ENCODE measurements at regions not wholly inside any gene's neighbourhood (a gene's known extent, or its start where the extent isn't known, plus 50 kb on each side); places are given as distances from the start of the nearest gene placed in this dataset.
"Not testable (repeated sequence)": the region's sequence is repeated elsewhere in the genome, so short reads cannot be mapped to it uniquely, and the experiment has no call there.

DNA sequence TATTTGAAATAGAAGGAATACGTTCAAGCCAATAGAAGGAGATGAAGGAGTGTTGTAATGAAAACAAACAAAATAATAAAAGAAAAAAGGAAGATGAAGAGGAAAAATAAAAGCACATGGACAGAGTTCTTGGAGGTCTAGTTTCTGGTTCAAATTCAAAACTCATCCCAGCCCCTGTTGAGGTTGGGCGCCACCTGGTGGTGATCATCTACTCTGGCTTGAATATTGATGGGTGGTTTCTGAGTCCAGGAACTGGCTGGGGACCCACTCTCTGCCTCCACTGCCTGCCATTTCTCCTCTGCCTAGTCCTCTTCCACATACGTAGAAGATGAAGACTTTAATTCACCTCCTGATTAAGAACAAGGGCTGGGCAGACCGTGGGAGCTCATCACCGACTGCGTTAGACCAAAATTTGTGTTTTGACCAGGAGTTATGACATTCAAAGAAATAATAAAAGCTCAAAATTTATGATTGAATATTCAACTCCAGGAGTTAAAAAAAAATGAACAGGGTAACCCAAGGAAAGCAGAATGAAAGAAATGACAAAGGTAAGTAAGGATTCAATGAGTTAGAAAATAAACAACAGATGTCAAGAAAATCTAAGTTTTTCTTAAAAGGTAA is 99.0 kb upstream of the SLC1A3 start:
- no peak for FAIRE-seq

DNA sequence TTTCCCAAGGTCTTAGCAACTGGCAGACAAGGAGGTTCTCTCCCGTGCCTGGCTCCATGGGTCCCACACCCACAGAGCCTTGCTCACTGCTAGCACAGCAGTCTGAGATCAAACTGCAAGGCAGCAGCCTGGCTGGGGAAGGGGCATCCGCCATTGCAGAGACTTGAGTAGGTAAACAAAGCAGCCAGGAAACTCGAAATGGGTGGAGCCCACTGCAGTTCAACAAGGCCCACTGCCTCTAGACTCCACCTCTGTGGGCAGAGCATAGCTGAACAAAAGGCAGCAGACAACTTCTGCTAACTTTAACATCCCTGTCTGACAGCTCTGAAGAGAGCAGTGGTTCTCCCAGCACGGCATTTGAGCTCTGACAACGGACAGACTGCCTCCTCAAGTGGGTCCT is 98.1 kb upstream of the SLC1A3 start:
- ATAC-seq; DNase-seq (ENCODE audit: low read depth in 1 of 2, low spot score in 1 of 2); FAIRE-seq; POLR2A ChIA-PET; H3K9me3 ChIP-seq; H3K4me3 ChIP-seq; H3K4me2 ChIP-seq; H3K27ac ChIP-seq; H3K4me1 ChIP-seq: not testable (repeated sequence)
- WGBS (ENCODE audit: missing lambda C conversion rate) = 0% methylated on average over 5 of the region's 5 CpGs
- CTCF ChIA-PET = interaction anchor here (1.1 to 1.5 kb wide), 3 partner anchors 86 to 243 kb away, joined by 4 to 8 read pairs (median 4); no protein-coding TSS in a partner anchor

More for the DNA sequence above, 99.0 kb upstream of the SLC1A3 start:
- H3K4me3 ChIP-seq = no peak overlapping the region
- WGBS (ENCODE audit: missing lambda C conversion rate) = 19% methylated on average over 6 of the region's 6 CpGs
- no peak for TF ChIP-seq HEYL (CRISPR knock-in tag; IDR thresholded peaks at IDR 0.05)
- peak; percentile 64 for TF ChIP-seq RAD21 (conservative IDR thresholded peaks at IDR 0.05 in 1 of 2, IDR thresholded peaks at IDR 0.05 in 1 of 2)
- TF ChIP-seq SMC3 (IDR thresholded peaks at IDR 0.05) = peak; percentile 85
- TF ChIP-seq, protein P1, sequence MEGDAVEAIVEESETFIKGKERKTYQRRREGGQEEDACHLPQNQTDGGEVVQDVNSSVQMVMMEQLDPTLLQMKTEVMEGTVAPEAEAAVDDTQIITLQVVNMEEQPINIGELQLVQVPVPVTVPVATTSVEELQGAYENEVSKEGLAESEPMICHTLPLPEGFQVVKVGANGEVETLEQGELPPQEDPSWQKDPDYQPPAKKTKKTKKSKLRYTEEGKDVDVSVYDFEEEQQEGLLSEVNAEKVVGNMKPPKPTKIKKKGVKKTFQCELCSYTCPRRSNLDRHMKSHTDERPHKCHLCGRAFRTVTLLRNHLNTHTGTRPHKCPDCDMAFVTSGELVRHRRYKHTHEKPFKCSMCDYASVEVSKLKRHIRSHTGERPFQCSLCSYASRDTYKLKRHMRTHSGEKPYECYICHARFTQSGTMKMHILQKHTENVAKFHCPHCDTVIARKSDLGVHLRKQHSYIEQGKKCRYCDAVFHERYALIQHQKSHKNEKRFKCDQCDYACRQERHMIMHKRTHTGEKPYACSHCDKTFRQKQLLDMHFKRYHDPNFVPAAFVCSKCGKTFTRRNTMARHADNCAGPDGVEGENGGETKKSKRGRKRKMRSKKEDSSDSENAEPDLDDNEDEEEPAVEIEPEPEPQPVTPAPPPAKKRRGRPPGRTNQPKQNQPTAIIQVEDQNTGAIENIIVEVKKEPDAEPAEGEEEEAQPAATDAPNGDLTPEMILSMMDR (IDR thresholded peaks at IDR 0.05) = peak; percentile 84
- TF ChIP-seq, protein P2, sequence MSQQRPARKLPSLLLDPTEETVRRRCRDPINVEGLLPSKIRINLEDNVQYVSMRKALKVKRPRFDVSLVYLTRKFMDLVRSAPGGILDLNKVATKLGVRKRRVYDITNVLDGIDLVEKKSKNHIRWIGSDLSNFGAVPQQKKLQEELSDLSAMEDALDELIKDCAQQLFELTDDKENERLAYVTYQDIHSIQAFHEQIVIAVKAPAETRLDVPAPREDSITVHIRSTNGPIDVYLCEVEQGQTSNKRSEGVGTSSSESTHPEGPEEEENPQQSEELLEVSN (IDR thresholded peaks at IDR 0.05; ENCODE audit: borderline replicate concordance, low read depth) = no peak
- TF ChIP-seq TP53 (CRISPR knock-in tag; IDR thresholded peaks at IDR 0.05) = no peak
- TF ChIP-seq CHD4 (IDR thresholded peaks at IDR 0.05; ENCODE audit: borderline replicate concordance) = no peak
- no peak for TF ChIP-seq EHF (CRISPR knock-in tag; IDR thresholded peaks at IDR 0.05)
- no peak overlapping the region for H3K27ac ChIP-seq
- no peak overlapping the region for H3K4me2 ChIP-seq
- ATAC-seq (peak; percentile 59 to 80; a peak in 3 of 6 replicates), DNase-seq (ENCODE audit: low read depth in 1 of 2, low spot score in 1 of 2) (peak; percentile 62 to 69)
- H3K9me3 ChIP-seq = no peaks in the 10 kb centered on the region
- no peaks in the 10 kb centered on the region for H3K4me1 ChIP-seq
- CTCF ChIA-PET = interaction anchor here (0.7 to 4.1 kb wide), 19 partner anchors 12 to 243 kb away, joined by 3 to 33 read pairs (median 3); no protein-coding TSS in a partner anchor
- POLR2A ChIA-PET = no interaction called here

- 17% methylated on average over 3 of the region's 3 CpGs for WGBS (ENCODE audit: missing lambda C conversion rate)
- H3K4me2 ChIP-seq; H3K9me3 ChIP-seq; DNase-seq (ENCODE audit: low read depth in 1 of 2, low spot score in 1 of 2); H3K27ac ChIP-seq; H3K4me3 ChIP-seq; CTCF ChIA-PET; POLR2A ChIA-PET; H3K4me1 ChIP-seq; FAIRE-seq; ATAC-seq: not testable (repeated sequence)
Observed at GRCh38 chr5:36513647-36514046, 92.8 kb upstream of the SLC1A3 start.

- DNase-seq (ENCODE audit: low read depth in 1 of 2, low spot score in 1 of 2) (no peak), FAIRE-seq (no peak), ATAC-seq (no peak)
- 33% methylated on average over 2 of the region's 2 CpGs for WGBS (ENCODE audit: missing lambda C conversion rate)
- CTCF ChIA-PET = interaction anchor here (1.4 to 1.8 kb wide), 2 partner anchors 12 to 13 kb away, joined by 3 to 4 read pairs; no protein-coding TSS in a partner anchor
- Histone ChIP-seq H3K4me1 (no peaks in the 10 kb centered on the region), H3K4me2 (no peak overlapping the region), H3K4me3 (no peak overlapping the region), H3K27ac (no peak overlapping the region), H3K9me3 (no peaks in the 10 kb centered on the region)
- POLR2A ChIA-PET = no interaction called here
- TF ChIP-seq EHMT2 (IDR thresholded peaks at IDR 0.05; ENCODE audit: low read depth) (no peak), NFE2L2 (conservative IDR thresholded peaks at IDR 0.05; ENCODE audit: low read length) (no peak), FOXS1 (CRISPR knock-in tag; IDR thresholded peaks at IDR 0.05) (no peak), HMGXB4 (CRISPR knock-in tag; IDR thresholded peaks at IDR 0.05; ENCODE audit: borderline replicate concordance) (no peak), CBX2 (IDR thresholded peaks at IDR 0.05; ENCODE audit: borderline replicate concordance, low read depth) (no peak), EHF (CRISPR knock-in tag; IDR thresholded peaks at IDR 0.05) (no peak), EP300 (IDR thresholded peaks at IDR 0.05) (no peak), TFCP2L1 (CRISPR knock-in tag; IDR thresholded peaks at IDR 0.05) (no peak), SMC3 (IDR thresholded peaks at IDR 0.05) (no peak), JUN (IDR thresholded peaks at IDR 0.05) (no peak), MYC (IDR thresholded peaks at IDR 0.05; ENCODE audit: borderline replicate concordance, low read length) (no peak), MAZ (IDR thresholded peaks at IDR 0.05; ENCODE audit: borderline replicate concordance, low read depth, low read length) (no peak), FOSB (CRISPR knock-in tag; IDR thresholded peaks at IDR 0.05) (no peak), ATOH8 (CRISPR knock-in tag; IDR thresholded peaks at IDR 0.05; ENCODE audit: low read depth) (no peak), RARB (CRISPR knock-in tag; IDR thresholded peaks at IDR 0.05) (no peak)
- TF ChIP-seq, protein P3, sequence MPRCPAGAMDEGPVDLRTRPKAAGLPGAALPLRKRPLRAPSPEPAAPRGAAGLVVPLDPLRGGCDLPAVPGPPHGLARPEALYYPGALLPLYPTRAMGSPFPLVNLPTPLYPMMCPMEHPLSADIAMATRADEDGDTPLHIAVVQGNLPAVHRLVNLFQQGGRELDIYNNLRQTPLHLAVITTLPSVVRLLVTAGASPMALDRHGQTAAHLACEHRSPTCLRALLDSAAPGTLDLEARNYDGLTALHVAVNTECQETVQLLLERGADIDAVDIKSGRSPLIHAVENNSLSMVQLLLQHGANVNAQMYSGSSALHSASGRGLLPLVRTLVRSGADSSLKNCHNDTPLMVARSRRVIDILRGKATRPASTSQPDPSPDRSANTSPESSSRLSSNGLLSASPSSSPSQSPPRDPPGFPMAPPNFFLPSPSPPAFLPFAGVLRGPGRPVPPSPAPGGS (IDR thresholded peaks at IDR 0.05) = no peak
Observed at GRCh38 chr5:36519881-36520280, 86.5 kb upstream of the SLC1A3 start.
